Mammary epithelial cell (primary cell): ENCODE measurements at regions not wholly inside any gene's neighbourhood (a gene's known extent, or its start where the extent isn't known, plus 50 kb on each side); places are given as distances from the start of the nearest gene placed in this dataset.

Experiments
- EZH2 ChIP-seq: IDR thresholded peaks from 2 replicates; pipeline ENCODE4 v1.6.1; 2012; ENCODE audit warnings: low read length, inconsistent platforms, borderline replicate concordance
- TF ChIP-seq, protein P1 (sequence below), 2 donors: IDR thresholded peaks in 1 of 2; conservative IDR thresholded peaks in 1 of 2; 2 replicates each; pipeline ENCODE4 v1.5.1; 2011 to 2012; ENCODE audit warnings: inconsistent platforms in 2 of 2, low read length in 2 of 2, mild to moderate bottlenecking in 2 of 2, control low read depth in 1 of 2, low read depth in 1 of 2; ENCODE audit not compliant: insufficient read depth in 1 of 2; ENCODE audit errors: extremely low read depth in 1 of 2

DNA sequence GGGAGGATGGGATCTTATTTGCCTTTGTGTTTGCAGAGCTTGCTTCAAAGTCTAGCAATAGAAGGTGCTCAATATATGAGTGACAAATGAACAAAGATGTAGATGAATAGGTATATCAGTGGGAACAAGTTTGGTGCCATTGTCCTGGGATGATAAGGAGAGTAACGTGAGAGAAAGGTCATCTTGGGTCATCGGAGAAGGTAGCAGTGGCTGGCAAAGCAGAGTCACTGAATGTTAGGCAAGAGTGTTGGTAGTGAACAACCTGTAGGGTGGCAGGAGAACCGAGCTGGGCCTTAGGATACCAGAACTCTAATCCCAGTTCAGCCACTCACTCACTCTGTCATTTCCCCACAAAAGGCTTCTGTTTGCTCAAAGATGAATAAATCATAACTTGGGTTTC lies 87.2 kb downstream of the CCDC71L start:
- TF ChIP-seq, protein P1, sequence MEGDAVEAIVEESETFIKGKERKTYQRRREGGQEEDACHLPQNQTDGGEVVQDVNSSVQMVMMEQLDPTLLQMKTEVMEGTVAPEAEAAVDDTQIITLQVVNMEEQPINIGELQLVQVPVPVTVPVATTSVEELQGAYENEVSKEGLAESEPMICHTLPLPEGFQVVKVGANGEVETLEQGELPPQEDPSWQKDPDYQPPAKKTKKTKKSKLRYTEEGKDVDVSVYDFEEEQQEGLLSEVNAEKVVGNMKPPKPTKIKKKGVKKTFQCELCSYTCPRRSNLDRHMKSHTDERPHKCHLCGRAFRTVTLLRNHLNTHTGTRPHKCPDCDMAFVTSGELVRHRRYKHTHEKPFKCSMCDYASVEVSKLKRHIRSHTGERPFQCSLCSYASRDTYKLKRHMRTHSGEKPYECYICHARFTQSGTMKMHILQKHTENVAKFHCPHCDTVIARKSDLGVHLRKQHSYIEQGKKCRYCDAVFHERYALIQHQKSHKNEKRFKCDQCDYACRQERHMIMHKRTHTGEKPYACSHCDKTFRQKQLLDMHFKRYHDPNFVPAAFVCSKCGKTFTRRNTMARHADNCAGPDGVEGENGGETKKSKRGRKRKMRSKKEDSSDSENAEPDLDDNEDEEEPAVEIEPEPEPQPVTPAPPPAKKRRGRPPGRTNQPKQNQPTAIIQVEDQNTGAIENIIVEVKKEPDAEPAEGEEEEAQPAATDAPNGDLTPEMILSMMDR (conservative IDR thresholded peaks at IDR 0.05 in 1 of 2, IDR thresholded peaks at IDR 0.05 in 1 of 2; ENCODE audit: extremely low read depth in 1 of 2, insufficient read depth in 1 of 2, low read depth in 1 of 2, low read length in 2 of 2) = no peak
- TF ChIP-seq EZH2 = no peak
